Mammary epithelial cell (primary cell): ENCODE measurements at regions not wholly inside any gene's neighbourhood (a gene's known extent, or its start where the extent isn't known, plus 50 kb on each side); places are given as distances from the start of the nearest gene placed in this dataset.

Experiments
- EZH2 ChIP-seq: IDR thresholded peaks from 2 replicates; pipeline ENCODE4 v1.6.1; 2012; ENCODE audit warnings: low read length, inconsistent platforms, borderline replicate concordance
- TF ChIP-seq, protein P1 (sequence below), 2 donors: IDR thresholded peaks in 1 of 2; conservative IDR thresholded peaks in 1 of 2; 2 replicates each; pipeline ENCODE4 v1.5.1; 2011 to 2012; ENCODE audit warnings: inconsistent platforms in 2 of 2, low read length in 2 of 2, mild to moderate bottlenecking in 2 of 2, control low read depth in 1 of 2, low read depth in 1 of 2; ENCODE audit not compliant: insufficient read depth in 1 of 2; ENCODE audit errors: extremely low read depth in 1 of 2

DNA sequence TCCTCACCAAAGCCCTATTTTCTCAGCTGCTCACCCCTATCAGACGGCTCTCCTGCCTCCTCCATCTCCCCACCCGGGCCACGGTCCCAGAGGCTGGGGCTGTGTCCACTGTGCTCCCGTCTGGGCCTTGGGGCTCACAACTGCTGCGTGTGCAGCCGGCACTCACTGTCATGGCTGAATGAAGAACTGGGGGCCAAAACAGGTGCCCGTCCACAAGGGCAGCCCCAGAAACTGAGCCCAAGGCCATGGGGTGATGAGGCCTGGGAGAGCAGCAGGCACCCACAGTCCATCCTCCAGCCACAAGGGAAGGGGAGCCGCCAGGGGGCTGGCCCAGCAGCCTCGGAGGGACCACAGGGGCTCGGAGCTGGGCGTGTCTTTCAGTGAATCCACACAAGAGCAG lies 159.5 kb downstream of the DLL1 start:
- TF ChIP-seq, protein P1, sequence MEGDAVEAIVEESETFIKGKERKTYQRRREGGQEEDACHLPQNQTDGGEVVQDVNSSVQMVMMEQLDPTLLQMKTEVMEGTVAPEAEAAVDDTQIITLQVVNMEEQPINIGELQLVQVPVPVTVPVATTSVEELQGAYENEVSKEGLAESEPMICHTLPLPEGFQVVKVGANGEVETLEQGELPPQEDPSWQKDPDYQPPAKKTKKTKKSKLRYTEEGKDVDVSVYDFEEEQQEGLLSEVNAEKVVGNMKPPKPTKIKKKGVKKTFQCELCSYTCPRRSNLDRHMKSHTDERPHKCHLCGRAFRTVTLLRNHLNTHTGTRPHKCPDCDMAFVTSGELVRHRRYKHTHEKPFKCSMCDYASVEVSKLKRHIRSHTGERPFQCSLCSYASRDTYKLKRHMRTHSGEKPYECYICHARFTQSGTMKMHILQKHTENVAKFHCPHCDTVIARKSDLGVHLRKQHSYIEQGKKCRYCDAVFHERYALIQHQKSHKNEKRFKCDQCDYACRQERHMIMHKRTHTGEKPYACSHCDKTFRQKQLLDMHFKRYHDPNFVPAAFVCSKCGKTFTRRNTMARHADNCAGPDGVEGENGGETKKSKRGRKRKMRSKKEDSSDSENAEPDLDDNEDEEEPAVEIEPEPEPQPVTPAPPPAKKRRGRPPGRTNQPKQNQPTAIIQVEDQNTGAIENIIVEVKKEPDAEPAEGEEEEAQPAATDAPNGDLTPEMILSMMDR (conservative IDR thresholded peaks at IDR 0.05 in 1 of 2, IDR thresholded peaks at IDR 0.05 in 1 of 2; ENCODE audit: extremely low read depth in 1 of 2, insufficient read depth in 1 of 2, low read depth in 1 of 2, low read length in 2 of 2): no peak
- no peak for TF ChIP-seq EZH2
